ENCODE measurements at regions not wholly inside any gene's neighbourhood (a gene's known extent, or its start where the extent isn't known, plus 50 kb on each side); places are given as distances from the start of the nearest gene placed in this dataset.

GRCh38 chr4:41381384-41381783 lies 124.7 kb downstream of the UCHL1 start:
- no peak for TF ChIP-seq CTCF (IDR thresholded peaks at IDR 0.05)
- no peak for TF ChIP-seq POLR2A (IDR thresholded peaks at IDR 0.05)
- no peak for TF ChIP-seq EP300 (IDR thresholded peaks at IDR 0.05)
